Ishikawa (cell line): ENCODE measurements at regions not wholly inside any gene's neighbourhood (a gene's known extent, or its start where the extent isn't known, plus 50 kb on each side); places are given as distances from the start of the nearest gene placed in this dataset.

Source experiments
- CEBPB ChIP-seq: IDR thresholded peaks from 2 replicates; pipeline ENCODE4 v1.6.1; 2012
- CREB1 ChIP-seq: IDR thresholded peaks from 2 replicates; pipeline ENCODE4 v1.6.1; 2012; ENCODE audit warnings: low read depth
- EGR1 ChIP-seq: IDR thresholded peaks from 2 replicates; pipeline ENCODE4 v1.6.1; 2012
- EP300 ChIP-seq: IDR thresholded peaks from 2 replicates; pipeline ENCODE4 v1.6.1; 2012; ENCODE audit warnings: borderline replicate concordance
- FOXM1 ChIP-seq: IDR thresholded peaks from 2 replicates; pipeline ENCODE4 v1.6.1; 2012; ENCODE audit warnings: low read depth, borderline replicate concordance
- MAX ChIP-seq: IDR thresholded peaks from 2 replicates; pipeline ENCODE4 v1.6.1; 2012
- NFIC ChIP-seq: IDR thresholded peaks from 2 replicates; pipeline ENCODE4 v1.6.1; 2012
- RAD21 ChIP-seq: IDR thresholded peaks from 2 replicates; pipeline ENCODE4 v1.6.1; 2012; ENCODE audit warnings: low read depth
- REST ChIP-seq: IDR thresholded peaks from 2 replicates; pipeline ENCODE4 v1.6.1; 2012; ENCODE audit warnings: low read depth, mild to moderate bottlenecking
- TAF1 ChIP-seq: IDR thresholded peaks from 2 replicates; pipeline ENCODE4 v1.6.1; 2012; ENCODE audit warnings: low read depth, mild to moderate bottlenecking
- TCF12 ChIP-seq: IDR thresholded peaks from 2 replicates; pipeline ENCODE4 v1.6.1; 2012; ENCODE audit warnings: low read depth
- TEAD4 ChIP-seq: IDR thresholded peaks from 2 replicates; pipeline ENCODE4 v1.6.1; 2012
- USF1 ChIP-seq: IDR thresholded peaks from 2 replicates; pipeline ENCODE4 v1.6.1; 2012
- YY1 ChIP-seq: IDR thresholded peaks from 2 replicates; pipeline ENCODE4 v1.6.1; 2012; ENCODE audit warnings: low read depth
- ZBTB7A ChIP-seq: IDR thresholded peaks from 2 replicates; pipeline ENCODE4 v1.6.1; 2012; ENCODE audit warnings: low read depth

GRCh38 chr13:111650626-111651025 is 330.2 kb downstream of the TEX29 start:
- TF ChIP-seq TCF12 (no peak), TEAD4 (no peak), ZBTB7A (no peak), EP300 (no peak), REST (no peak), MAX (no peak), RAD21 (no peak), USF1 (no peak), CEBPB (no peak), TAF1 (no peak), NFIC (no peak), YY1 (no peak), FOXM1 (no peak)

GRCh38 chr13:111652676-111653075 is 332.2 kb downstream of the TEX29 start:
- TF ChIP-seq YY1: no peak
- TF ChIP-seq USF1: no peak
- no peak for TF ChIP-seq TAF1
- no peak for TF ChIP-seq TEAD4
- TF ChIP-seq TCF12: no peak
- no peak for TF ChIP-seq EGR1
- no peak for TF ChIP-seq FOXM1
- no peak for TF ChIP-seq CREB1
- TF ChIP-seq RAD21: no peak
- TF ChIP-seq EP300: no peak
- no peak for TF ChIP-seq MAX
- TF ChIP-seq NFIC: no peak
- TF ChIP-seq REST: no peak
- TF ChIP-seq ZBTB7A: no peak
- TF ChIP-seq CEBPB: no peak

GRCh38 chr13:111654531-111654930 is 334.1 kb downstream of the TEX29 start:
- TF ChIP-seq YY1 (no peak), FOXM1 (no peak), RAD21 (no peak), REST (no peak), TAF1 (no peak), CEBPB (no peak), TEAD4 (no peak), CREB1 (no peak)

GRCh38 chr13:111656439-111656838 is 336.0 kb downstream of the TEX29 start:
- TF ChIP-seq RAD21 (no peak), USF1 (no peak), FOXM1 (no peak), TCF12 (no peak), TEAD4 (no peak), REST (no peak), EP300 (no peak), CEBPB (no peak), CREB1 (no peak), YY1 (no peak), MAX (no peak), EGR1 (no peak), NFIC (no peak), ZBTB7A (no peak), TAF1 (no peak)
